ENCODE measurements at regions not wholly inside any gene's neighbourhood (a gene's known extent, or its start where the extent isn't known, plus 50 kb on each side); places are given as distances from the start of the nearest gene placed in this dataset.

- H4K20me1 ChIP-seq (ENCODE audit: insufficient read depth): no peaks in the 10 kb centered on the region
Measured at GRCh38 chr11:128397362-128397761, 190.0 kb downstream of the ETS1 start.

DNA sequence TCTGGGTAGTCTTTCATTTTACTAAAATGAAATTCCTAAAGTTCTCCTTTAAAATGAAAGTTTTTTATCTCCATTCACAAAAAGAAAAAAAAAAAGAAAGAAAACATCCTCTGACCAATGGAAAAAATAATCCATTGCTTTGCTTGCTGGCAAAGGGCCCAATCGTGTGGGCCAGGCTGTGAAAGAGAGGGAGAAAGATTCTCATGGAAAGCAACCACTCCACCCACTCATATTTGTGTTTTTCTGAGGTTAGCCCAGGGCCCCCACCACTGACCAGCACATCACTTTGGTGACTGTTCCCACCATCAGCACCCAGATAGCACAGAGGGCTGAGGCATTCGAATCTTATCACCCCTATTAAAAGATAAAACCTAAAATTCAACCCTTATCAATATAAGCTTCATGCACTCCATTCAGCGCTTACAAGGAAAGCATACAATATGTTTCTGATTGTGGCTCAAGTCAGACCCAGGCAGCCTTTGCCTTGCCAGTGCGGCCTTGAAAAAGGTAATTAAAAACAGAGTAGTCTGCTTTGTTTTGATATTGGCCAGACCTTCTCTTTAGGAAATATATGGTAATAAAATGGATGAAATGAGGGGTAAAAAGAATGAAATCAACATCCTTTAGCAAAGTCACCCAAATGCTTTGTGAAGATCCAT is 192.8 kb downstream of the ETS1 start:
- H3K36me3 ChIP-seq (replicated peaks in 1 of 2; ENCODE audit: control insufficient read depth in 1 of 2, insufficient read depth in 2 of 2, low read length in 1 of 2): no peaks in the 10 kb centered on the region
- no peak overlapping the region for H2AFZ ChIP-seq (ENCODE audit: low read depth)
- H3F3A ChIP-seq (replicated peaks; ENCODE audit: insufficient read depth): peaks cover 12% of the 10 kb centered on the region
- H3K27ac ChIP-seq (ENCODE audit: low read depth in 2 of 2, low read length in 1 of 2): peak overlapping the region; percentile 71 to 95; a peak in 3 of 4 replicates
- no peaks in the 10 kb centered on the region for H3K27me3 ChIP-seq (ENCODE audit: insufficient read depth)
- H3K79me2 ChIP-seq (ENCODE audit: insufficient read depth): no peaks in the 10 kb centered on the region
- CTCF ChIA-PET: interaction anchor here (0.7 to 1.8 kb wide), 6 partner anchors 13 to 228 kb away, joined by 3 to 8 read pairs (median 4); no protein-coding TSS in a partner anchor
- H3K4me3 ChIP-seq (ENCODE audit: low read depth in 2 of 2, low read length in 1 of 2): no peak overlapping the region
- peak; percentile 53 for DNase-seq
- H3K9me3 ChIP-seq: no peaks in the 10 kb centered on the region
- POLR2A ChIA-PET: no interaction called here
- peak overlapping the region; percentile 3; the same call in 1 of the 2 replicates for H3K4me2 ChIP-seq
- WGBS (ENCODE audit: low lambda C conversion rate): 20% methylated on average over 4 of the region's 4 CpGs
- H4K20me1 ChIP-seq (ENCODE audit: insufficient read depth): no peaks in the 10 kb centered on the region
- H3K4me1 ChIP-seq (ENCODE audit: control insufficient read depth in 1 of 2, insufficient read depth in 2 of 2, low read depth in 1 of 2, low read length in 1 of 2): peaks cover 5 to 50% of the 10 kb centered on the region in 2 experiments
- no peak overlapping the region for H3K9ac ChIP-seq
- no peaks in the 10 kb centered on the region for H3K9me2 ChIP-seq
- no peak for TF ChIP-seq CTCF (IDR thresholded peaks at IDR 0.05)
- no peak for TF ChIP-seq YY1 (IDR thresholded peaks at IDR 0.05; ENCODE audit: low read depth)
- TF ChIP-seq REST (IDR thresholded peaks at IDR 0.05; ENCODE audit: low read depth, low read length): no peak
- peak; percentile 96 for TF ChIP-seq GATA2 (CRISPR knock-in tag; IDR thresholded peaks at IDR 0.05)
- no peak for TF ChIP-seq MEF2A (IDR thresholded peaks at IDR 0.05; ENCODE audit: borderline replicate concordance, low read depth)
- TF ChIP-seq SMC3 (IDR thresholded peaks at IDR 0.05; ENCODE audit: low read depth, low read length): no peak
- TF ChIP-seq NFIC (IDR thresholded peaks at IDR 0.05; ENCODE audit: borderline replicate concordance): 0 out of 2 replicates have a peak, but pooled peaks have one; percentile 25

More at GRCh38 chr11:128397362-128397761, 190.0 kb downstream of the ETS1 start:
- POLR2A ChIA-PET: no interaction called here
- CTCF ChIA-PET: interaction anchor here (1.2 kb wide), 2 partner anchors 11 to 41 kb away, joined by 3 to 4 read pairs; no protein-coding TSS in a partner anchor
- DNase-seq: no peak
- peaks cover 30% of the 10 kb centered on the region for H3F3A ChIP-seq (replicated peaks; ENCODE audit: insufficient read depth)
- H3K36me3 ChIP-seq (replicated peaks in 1 of 2; ENCODE audit: control insufficient read depth in 1 of 2, insufficient read depth in 2 of 2, low read length in 1 of 2): no peaks in the 10 kb centered on the region
- 95% methylated on average over 3 of the region's 3 CpGs for WGBS (ENCODE audit: low lambda C conversion rate)
- no peaks in the 10 kb centered on the region for H3K27me3 ChIP-seq (ENCODE audit: insufficient read depth)
- no peak overlapping the region for H3K4me3 ChIP-seq (ENCODE audit: low read depth in 2 of 2, low read length in 1 of 2)
- H3K27ac ChIP-seq (ENCODE audit: low read depth in 2 of 2, low read length in 1 of 2): no peak overlapping the region
- no peak overlapping the region for H3K4me2 ChIP-seq
- no peak overlapping the region for H3K9ac ChIP-seq
- H3K4me1 ChIP-seq (ENCODE audit: control insufficient read depth in 1 of 2, insufficient read depth in 2 of 2, low read depth in 1 of 2, low read length in 1 of 2): peaks cover 13 to 47% of the 10 kb centered on the region in 2 experiments
- TF ChIP-seq FOXJ3 (CRISPR knock-in tag; IDR thresholded peaks at IDR 0.05): no peak
- TF ChIP-seq CTCF (IDR thresholded peaks at IDR 0.05): no peak
- TF ChIP-seq EP300 (IDR thresholded peaks at IDR 0.05; ENCODE audit: borderline replicate concordance in 1 of 2, low read depth in 1 of 2, low read length in 1 of 2): no peak
- TF ChIP-seq NFIC (IDR thresholded peaks at IDR 0.05; ENCODE audit: borderline replicate concordance): no peak
- no peak for TF ChIP-seq TEAD4 (IDR thresholded peaks at IDR 0.05; ENCODE audit: borderline replicate concordance, insufficient read depth)
- TF ChIP-seq NRF1 (IDR thresholded peaks at IDR 0.05; ENCODE audit: low read depth, low read length): no peak
- no peak for TF ChIP-seq RCOR1 (IDR thresholded peaks at IDR 0.05; ENCODE audit: low read length)
- TF ChIP-seq RXRA (IDR thresholded peaks at IDR 0.05; ENCODE audit: borderline replicate concordance, low read depth): no peak
- TF ChIP-seq, protein P1, sequence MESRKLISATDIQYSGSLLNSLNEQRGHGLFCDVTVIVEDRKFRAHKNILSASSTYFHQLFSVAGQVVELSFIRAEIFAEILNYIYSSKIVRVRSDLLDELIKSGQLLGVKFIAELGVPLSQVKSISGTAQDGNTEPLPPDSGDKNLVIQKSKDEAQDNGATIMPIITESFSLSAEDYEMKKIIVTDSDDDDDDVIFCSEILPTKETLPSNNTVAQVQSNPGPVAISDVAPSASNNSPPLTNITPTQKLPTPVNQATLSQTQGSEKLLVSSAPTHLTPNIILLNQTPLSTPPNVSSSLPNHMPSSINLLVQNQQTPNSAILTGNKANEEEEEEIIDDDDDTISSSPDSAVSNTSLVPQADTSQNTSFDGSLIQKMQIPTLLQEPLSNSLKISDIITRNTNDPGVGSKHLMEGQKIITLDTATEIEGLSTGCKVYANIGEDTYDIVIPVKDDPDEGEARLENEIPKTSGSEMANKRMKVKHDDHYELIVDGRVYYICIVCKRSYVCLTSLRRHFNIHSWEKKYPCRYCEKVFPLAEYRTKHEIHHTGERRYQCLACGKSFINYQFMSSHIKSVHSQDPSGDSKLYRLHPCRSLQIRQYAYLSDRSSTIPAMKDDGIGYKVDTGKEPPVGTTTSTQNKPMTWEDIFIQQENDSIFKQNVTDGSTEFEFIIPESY (IDR thresholded peaks at IDR 0.05; ENCODE audit: borderline replicate concordance, low read depth): no peak
- no peaks in the 10 kb centered on the region for H3K9me3 ChIP-seq
- H3K79me2 ChIP-seq (ENCODE audit: insufficient read depth): no peaks in the 10 kb centered on the region
- H3K9me2 ChIP-seq: no peaks in the 10 kb centered on the region
- H2AFZ ChIP-seq (ENCODE audit: low read depth): no peak overlapping the region

Measured in SK-N-SH (cell line).